NCI-H82 (cell line): ENCODE measurements at regions not wholly inside any gene's neighbourhood (a gene's known extent, or its start where the extent isn't known, plus 50 kb on each side); places are given as distances from the start of the nearest gene placed in this dataset.
"Not testable (repeated sequence)": the region's sequence is repeated elsewhere in the genome, so short reads cannot be mapped to it uniquely, and the experiment has no call there.

ENCODE experiments used
- DNase-seq: peaks from one replicate; lab custom pipeline; 2025; lab: John Stamatoyannopoulos, UW

DNA sequence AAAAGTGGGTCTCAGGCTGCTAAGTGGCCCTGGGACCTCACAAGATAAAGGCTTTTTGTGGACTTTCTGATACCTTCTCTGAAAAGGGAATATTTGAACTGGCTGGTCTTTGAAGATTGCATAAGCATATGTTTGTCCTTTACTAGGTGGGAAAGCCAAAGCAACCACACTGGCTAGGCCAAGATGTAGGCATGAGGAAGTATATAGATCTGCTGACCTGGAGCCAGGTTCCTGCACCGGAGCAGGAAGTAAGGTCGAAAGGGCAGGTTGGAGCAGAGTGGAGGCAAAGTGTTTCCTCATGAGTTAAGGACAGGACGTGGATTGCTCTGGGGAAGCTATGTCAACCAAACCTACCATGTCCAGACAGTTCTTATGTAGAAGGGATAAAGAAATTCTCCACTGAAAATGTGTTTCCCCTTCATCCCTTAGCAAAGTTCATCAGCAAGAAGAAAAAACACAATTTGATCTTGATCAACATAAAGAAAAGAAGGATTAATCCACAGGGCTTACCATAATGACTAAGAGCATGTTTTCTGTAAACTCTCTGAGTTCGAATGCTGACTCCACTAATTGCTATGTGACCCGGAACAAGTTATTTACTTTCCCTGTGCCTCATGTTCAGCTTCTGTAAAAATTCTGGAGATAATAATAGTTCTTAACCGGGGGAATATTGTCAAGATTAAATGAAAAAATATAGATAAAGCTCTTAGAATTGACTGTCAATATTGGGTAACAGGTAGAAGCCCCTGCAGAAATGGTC, 156.1 kb upstream of the SRD5A2 start:
- DNase-seq = no peak

DNA sequence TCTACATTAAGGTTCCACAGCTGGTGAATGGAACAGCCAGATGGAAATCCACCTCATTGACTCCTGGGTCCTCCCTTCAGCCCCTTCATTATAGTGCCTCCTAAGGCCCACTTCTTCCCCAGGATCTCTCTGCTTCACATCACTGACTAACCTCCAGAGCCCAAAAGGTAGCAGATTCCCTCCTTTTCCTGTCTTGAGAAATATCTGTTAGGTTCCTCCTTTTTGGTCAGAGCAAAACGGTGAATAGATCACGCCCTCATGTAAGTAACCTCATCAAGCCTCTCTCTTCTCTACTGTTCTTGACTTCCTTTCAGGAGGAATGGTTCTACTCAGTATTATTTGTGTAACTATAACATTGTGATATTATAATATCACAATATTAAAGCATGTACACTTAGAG, 155.0 kb upstream of the SRD5A2 start:
- no peak for DNase-seq

GRCh38 chr2:31729442-31730092, 148.8 kb upstream of the SRD5A2 start:
- peak; percentile 69 for DNase-seq

GRCh38 chr2:31729065-31729439, 148.3 kb upstream of the SRD5A2 start:
- DNase-seq = no peak

DNA sequence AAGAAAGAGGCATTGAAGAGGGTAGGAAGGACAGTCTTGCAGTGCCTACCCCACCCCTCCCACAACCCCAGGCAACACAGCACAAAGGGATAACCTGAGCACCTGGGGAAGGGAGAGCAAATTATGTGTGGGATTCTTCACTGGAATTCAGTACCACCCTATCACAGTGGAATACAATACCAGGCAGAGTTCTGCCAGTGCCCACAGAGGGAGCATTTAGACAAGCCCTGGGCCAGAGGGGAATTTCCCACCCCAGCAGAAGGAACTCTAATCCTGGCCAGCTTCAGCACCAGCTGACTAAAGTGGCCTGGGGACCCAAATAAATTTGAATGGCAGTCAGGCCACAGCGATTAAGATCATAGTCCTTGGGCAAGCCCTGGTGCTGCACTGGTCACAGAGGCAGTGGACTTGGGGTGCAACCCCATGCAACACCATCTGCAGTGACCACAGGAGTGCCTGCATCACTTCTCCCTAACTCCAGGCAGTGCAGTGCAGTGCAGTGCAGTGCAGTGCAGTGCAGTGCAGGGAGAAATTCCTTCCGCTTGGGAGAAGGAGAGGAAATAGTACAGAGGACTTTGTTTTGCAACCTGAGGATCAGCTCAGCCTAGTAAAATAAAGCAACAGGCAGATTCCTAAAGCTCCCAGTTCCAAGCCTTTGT, 147.8 kb upstream of the SRD5A2 start:
- no peak for DNase-seq

- DNase-seq = no peak
These were observed 145.7 kb upstream of the SRD5A2 start for GRCh38 chr2:31726457-31726856.

- DNase-seq = no peak
These were observed 144.7 kb upstream of the SRD5A2 start for GRCh38 chr2:31725444-31725843.

DNA sequence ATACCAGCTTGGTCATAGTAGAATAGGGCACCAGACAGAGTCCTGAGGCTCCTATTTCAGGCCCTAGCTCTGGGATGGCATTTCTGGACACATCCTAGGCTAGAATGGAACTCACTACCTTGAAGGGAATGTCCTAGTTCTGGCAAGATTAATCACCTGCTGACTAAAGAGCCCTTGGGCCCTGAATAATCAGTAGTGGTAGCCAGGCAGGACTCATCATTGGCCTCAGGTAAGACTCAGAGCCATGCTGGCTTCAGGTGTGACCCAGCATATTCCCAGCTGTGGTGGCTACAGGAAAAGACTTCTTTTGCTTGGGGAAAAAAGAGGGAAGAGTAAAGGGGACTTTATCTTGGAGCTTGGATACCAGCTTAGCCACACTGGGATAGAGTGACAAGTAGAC, 131.0 kb upstream of the SRD5A2 start:
- no peak for DNase-seq

DNA sequence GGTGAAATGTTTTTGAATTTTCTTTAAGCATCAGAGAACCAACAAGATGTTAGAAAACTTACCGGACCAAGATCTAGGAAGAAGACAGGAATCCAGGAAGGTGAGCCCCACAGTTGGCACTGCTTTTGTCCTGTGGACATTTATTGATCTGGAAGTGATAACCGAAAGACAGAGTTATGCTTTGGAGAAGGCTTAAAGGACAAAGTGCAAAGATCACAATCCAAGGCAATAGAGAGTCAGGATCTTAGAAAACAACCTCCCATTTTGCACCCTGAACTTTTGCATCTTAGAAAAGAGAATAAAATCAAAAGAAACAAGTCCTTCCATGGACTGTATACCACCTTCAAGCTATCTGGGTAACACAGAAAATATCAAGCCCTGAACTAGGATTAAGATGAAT, 129.4 kb upstream of the SRD5A2 start:
- no peak for DNase-seq

DNA sequence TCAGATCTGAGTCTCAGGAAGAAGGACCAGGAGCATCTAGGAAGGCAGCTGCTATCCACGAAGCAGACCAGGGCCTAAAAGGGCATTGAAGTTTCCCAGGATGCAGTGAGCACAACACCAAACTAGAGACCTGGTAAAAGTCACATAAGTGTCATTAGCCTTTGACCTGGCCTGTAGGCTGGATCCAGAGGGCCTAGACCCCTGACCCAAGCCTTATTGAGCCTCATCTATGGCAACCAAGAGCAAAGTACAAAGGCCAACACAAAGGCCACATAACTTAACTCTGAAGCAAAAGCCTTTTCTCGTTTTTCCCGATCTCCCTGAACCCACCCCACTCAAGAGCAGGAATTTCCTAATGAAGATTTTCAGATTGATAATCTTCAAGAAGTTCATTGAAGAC, 127.3 kb upstream of the SRD5A2 start:
- DNase-seq = no peak

- DNase-seq = no peak
These were observed 123.9 kb upstream of the SRD5A2 start for GRCh38 chr2:31704561-31705212.

DNA sequence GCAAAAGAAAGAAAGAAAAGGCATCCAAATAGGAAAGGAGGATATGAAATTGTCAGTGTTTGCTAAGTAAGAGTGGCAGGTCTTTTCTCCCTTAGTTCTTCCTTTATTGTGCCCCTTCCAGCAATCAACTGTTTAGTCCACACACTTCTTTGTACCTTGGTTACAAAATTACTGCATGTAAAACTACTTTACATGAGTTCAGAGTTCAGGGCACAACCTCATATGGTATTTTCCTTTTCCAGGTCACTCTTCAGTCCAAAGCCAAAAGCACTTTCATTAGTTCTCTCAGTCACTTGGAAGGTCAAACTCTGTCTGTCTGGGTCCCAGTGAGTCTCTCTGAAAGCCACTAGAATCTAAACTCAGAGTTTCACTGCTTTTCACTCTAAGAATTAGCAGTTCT, 122.5 kb upstream of the SRD5A2 start:
- no peak for DNase-seq

GRCh38 chr2:31698722-31699121, 118.0 kb upstream of the SRD5A2 start:
- DNase-seq = no peak

DNA sequence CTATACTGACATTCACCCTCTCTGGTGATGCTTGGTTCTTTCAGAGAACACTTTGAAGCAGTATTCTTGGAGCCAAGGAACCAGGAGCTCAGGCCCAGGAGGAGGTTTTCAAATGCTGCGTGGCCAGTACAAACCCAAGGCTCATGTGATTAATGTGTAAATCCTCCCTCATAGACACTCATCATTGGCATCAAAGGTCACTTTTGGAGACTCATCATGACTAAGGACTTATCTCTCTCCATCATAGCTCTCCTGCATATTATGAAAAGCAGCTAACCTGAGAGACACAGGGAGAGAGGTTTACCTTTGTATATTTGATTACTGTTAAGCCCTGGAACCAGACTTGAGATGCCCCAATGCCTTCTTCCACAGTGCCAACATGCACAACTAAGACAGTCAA, 115.3 kb upstream of the SRD5A2 start:
- no peak for DNase-seq

- DNase-seq = peak; percentile 51
These were observed 113.7 kb upstream of the SRD5A2 start for GRCh38 chr2:31694444-31694843.

GRCh38 chr2:31693882-31694281, 113.1 kb upstream of the SRD5A2 start:
- DNase-seq = no peak

GRCh38 chr2:31688282-31688681, 107.5 kb upstream of the SRD5A2 start:
- peak; percentile 20 for DNase-seq

DNA sequence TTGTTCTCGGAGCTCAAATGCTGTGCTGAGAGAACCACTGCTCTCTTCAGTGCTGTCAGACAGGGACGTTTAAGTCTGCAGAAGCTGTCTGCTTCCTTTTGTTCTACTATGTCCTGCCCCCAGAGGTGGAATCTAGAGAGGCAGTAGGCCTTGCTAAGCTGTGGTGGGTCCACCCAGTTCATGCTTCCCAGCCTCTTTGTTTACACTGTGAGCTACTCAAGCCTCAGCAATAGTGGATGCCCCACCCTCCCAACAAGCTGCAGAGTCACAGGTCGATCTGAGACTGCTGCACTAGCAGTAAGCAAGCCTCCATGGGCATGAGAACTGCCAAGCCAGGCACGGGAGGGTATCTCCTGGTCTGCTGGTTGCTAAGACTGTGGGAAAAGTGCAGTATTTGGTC, 102.8 kb upstream of the SRD5A2 start:
- not testable (repeated sequence) for DNase-seq

GRCh38 chr2:31675485-31675901, 94.8 kb upstream of the SRD5A2 start:
- peak; percentile 27 for DNase-seq

GRCh38 chr2:31674446-31674845, 93.7 kb upstream of the SRD5A2 start:
- no peak for DNase-seq

DNA sequence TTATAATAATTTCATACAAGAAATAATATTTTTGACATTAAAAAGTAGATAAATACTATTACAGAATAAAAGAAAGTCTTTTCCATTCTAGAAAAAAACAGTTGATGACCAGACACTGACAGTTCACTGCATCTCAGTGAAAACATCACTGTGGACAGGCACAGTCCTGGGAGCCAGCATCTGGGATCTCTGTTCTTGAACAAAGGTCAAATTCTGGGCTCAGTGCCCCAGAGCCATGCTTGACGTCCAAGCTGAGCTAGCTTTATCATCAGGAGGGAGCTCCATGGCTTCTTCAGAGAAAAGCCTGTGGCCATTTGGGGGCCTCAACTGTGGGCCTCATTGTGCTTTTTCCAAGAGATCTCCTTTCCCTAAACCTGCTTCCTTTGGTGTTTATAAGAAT, 86.1 kb upstream of the SRD5A2 start:
- DNase-seq = no peak

- no peak for DNase-seq
These were observed 84.4 kb upstream of the SRD5A2 start for GRCh38 chr2:31664949-31665724.
